H54 (cell line): ENCODE measurements at regions not wholly inside any gene's neighbourhood (a gene's known extent, or its start where the extent isn't known, plus 50 kb on each side); places are given as distances from the start of the nearest gene placed in this dataset.
"Not testable (repeated sequence)": the region's sequence is repeated elsewhere in the genome, so short reads cannot be mapped to it uniquely, and the experiment has no call there.

Source experiments
- DNase-seq: peaks from one replicate; pipeline ENCODE4 v3.0.0; 2011; ENCODE audit warnings: low spot score, mixed read lengths; ENCODE audit not compliant: insufficient read length
- FAIRE-seq: peaks from 3 replicates; lab custom pipeline; 2011; peaks lifted over from hg19 to GRCh38; lab: Jason Lieb, UNC
- POLR2A ChIP-seq: IDR thresholded peaks from 2 replicates; pipeline ENCODE4 v1.6.1; 2011; ENCODE audit warnings: low read depth, mild to moderate bottlenecking, low read length

DNA sequence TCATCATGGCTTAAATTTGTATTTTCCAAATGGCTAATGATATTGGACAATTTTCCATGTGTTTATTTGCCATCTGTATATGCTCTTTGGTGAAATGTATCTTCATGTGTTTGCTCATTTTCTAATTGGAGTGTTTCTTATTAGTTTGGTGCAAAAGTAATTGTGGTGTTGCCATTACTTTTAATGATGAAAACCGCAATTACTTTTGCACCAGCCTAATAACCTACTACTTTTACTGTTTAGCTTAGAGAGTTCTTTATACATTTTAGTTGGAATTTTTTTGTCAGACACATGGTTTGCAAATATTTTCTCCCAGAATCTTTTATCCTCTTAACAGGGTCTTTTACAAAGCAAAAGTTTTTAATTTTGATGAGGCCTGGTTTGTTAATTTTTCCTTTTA is 141.0 kb upstream of the AGTR1 start:
- no peak for FAIRE-seq
- DNase-seq, result no peak
- TF ChIP-seq POLR2A, result no peak

DNA sequence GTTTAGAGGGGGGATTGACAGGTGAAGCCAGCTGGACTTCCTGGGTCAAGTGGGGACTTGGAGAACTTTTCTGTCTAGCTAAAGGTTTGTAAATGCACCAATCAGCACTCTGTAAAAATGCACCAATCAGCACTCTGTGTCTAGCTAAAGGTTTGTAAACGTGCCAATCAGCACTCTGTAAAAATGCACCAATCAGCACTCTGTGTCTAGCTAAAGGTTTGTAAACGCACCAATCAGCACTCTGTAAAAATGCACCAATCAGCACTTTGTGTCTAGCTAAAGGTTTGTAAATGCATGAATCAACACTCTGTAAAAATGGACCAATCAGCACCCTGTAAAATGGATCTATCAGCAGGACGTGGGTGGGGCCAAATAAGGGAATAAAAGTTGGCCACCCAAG is 120.1 kb upstream of the AGTR1 start:
- not testable (repeated sequence) for FAIRE-seq, DNase-seq

DNA sequence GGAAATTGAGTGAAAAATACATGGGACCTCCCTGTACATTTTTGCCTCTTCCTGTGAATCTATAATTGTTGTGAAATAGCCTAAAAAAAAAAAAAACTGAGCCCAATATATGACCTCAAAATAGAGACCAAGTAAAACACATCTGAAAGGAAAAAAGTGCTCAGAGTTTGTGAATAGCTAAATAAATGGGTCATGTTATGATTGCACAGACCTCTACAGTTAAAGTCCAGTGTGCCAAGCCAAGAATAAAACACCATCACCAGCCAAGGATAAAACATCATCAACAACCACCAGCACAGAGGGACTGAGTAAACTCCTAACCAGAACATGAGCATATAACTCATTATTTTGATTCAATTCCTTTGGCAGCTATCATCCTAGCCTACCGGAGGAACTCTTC is 115.6 kb upstream of the AGTR1 start:
- no peak for TF ChIP-seq POLR2A
- FAIRE-seq (no peak), DNase-seq (no peak)

DNA sequence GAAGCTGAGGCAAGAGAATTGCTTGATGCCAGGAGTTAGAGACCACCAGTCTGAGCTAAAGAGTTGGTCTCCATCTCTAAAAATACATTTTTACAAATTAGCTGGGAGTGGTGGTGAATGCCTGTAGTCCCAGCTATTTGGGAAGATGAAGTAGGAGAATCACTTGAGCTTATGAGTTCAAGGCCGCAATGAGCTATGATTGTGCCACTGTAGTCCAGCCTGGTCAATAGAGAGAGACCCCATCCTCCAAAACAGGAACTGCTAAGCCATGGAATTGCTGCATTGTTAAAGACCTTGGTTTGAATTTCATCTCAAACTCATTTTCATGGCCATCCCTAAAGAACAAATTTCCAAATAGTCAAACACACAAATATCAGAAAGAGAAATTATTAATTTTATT is 113.9 kb upstream of the AGTR1 start:
- no peak for DNase-seq
- FAIRE-seq, result no peak

DNA sequence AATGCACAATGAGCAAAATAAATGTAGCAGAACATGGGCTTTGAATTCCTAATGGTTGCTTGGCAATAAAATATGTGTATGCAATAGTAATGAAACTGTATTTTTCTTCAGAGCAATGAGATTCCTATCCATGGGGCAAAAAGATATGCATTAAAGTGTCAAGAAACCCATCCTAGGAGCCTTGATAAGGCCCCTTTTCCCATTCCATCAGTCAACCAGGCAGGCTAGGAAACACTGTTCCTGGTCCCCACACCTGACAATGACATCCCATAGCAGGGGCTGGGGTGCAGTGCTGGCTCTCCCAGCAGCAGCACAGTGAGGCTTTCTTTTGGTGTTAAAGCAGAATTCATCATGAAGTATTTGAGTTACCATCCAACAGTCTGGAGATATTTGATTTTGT is 113.3 kb upstream of the AGTR1 start:
- DNase-seq, result no peak
- no peak for TF ChIP-seq POLR2A
- no peak for FAIRE-seq

More for the DNA sequence above, 113.9 kb upstream of the AGTR1 start:
- no peak for TF ChIP-seq POLR2A

DNA sequence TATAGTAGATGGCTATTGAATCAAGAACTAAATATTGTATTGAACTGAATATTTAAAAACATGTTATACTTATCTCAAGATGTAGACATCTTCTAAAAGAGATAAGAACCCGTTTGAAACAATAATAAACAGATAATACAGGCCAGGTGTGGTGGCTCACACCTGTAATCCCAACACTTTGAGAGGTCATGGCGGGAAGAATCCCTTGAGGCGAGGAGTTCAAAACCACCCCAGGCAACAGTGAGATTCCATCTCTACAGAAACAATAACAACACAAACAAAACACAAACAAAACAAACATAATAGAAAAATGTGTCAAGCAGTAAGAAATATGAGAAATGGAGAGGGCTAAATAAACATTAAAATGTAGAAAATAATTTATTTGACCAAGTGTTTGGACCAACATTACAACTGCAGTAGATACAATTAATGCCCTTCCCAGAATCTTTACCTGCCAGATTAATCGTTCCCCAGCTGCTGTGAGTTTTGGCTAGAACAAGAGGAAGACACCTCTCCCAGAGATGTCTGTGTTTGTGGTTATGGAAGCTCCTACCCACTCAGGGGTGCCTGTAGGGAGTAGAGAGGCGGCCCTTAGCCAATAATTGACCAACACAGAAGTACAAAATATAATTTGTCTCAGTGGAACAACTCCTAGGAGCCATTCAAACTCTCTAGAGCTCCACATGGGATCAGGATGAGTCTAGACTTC is 111.9 kb upstream of the AGTR1 start:
- FAIRE-seq (no peak), DNase-seq (no peak)
- TF ChIP-seq POLR2A, result no peak

DNA sequence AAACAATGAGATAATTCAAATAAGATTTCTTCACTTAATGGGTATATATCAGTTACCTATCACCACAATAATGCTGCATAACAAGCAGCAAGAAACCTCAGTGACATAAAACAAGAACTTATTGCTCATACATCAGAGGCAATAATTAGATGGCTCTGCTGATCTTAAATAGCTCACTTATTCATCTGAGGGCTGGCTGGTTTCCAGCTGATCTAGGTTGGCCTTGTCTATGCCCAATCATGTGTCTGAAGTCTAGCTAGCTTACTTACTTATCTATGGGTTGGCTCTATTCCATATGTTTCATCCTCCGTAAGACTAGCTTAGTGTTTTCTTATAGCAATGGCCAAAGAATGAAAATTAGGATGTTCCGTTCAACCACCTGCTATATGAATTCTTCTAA is 109.4 kb upstream of the AGTR1 start:
- DNase-seq, result no peak
- no peak for TF ChIP-seq POLR2A
- no peak for FAIRE-seq

DNA sequence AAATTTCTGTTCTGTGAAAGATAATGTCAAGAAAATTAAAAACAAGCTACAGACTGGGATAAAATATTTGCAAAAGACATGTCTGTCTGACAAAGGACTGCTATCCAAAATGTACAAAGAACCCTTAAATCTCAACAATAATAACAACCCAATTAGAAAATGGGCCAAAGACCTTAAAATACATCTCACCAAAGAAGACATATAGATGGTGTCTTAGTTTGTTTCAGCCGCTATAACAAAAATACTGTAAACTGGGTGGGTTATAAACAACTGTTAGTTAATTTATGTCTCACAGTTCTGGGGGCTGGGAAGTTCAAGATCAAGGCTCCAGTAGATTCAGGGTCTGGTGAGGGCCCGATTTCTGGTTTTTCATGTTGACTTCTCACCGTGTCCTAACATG is 106.2 kb upstream of the AGTR1 start:
- FAIRE-seq (no peak), DNase-seq (no peak)
- no peak for TF ChIP-seq POLR2A

DNA sequence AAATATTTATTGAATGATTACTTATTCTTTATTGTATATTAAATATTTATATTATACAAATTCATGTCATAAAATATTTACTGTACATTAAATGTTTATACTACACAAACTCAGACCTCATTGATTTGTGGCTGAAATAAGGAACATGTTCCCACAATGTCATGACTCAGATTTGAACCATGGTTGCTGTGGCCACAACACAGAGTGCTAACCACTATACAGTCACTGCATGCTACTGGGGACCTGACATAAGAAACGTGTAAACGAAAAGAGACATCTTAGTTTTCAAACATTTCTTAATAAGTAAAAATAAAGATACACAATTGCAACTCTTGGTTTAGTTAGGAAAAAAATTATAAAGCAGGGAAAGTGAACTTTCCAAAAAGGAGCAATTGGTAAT is 99.1 kb upstream of the AGTR1 start:
- no peak for TF ChIP-seq POLR2A
- FAIRE-seq (no peak), DNase-seq (no peak)

DNA sequence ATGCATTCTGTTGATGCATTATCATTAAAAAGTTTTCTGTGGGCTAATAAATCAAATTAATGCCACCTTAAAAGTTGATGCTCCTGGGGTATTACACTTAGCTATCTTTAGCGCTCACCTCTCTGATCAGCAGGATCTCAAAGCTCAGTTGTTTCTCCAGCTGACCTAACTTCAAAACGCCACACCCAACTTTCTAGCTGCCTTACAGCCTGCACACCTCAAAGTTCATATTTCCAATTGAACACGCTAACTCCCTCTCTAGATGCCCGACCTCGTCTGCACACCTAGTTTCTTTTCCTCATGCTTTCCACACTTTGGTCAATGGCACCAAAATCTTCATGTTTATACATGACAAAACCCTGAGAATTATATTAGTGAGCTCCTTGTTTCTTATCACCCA is 98.2 kb upstream of the AGTR1 start:
- DNase-seq (no peak), FAIRE-seq (no peak)
- no peak for TF ChIP-seq POLR2A

DNA sequence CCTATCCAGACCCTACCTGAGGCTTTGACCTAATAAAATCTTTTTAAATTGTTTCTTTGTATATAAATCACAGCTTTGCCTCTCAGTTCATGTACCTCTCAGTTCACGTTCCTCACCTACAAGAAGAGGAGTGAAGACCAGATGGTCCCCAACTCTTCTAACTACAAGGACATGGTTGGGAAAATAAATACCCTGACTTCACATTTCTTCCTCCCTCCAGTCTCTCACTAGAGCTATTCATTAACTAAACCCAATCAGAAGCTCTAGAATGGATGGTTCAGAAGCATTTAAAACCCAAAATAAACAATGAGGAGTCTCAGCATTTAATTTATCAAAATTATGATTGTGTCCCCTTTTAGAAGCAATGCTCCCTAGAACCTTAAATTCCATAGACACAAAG is 97.3 kb upstream of the AGTR1 start:
- FAIRE-seq, result no peak
- DNase-seq, result no peak
- no peak for TF ChIP-seq POLR2A

DNA sequence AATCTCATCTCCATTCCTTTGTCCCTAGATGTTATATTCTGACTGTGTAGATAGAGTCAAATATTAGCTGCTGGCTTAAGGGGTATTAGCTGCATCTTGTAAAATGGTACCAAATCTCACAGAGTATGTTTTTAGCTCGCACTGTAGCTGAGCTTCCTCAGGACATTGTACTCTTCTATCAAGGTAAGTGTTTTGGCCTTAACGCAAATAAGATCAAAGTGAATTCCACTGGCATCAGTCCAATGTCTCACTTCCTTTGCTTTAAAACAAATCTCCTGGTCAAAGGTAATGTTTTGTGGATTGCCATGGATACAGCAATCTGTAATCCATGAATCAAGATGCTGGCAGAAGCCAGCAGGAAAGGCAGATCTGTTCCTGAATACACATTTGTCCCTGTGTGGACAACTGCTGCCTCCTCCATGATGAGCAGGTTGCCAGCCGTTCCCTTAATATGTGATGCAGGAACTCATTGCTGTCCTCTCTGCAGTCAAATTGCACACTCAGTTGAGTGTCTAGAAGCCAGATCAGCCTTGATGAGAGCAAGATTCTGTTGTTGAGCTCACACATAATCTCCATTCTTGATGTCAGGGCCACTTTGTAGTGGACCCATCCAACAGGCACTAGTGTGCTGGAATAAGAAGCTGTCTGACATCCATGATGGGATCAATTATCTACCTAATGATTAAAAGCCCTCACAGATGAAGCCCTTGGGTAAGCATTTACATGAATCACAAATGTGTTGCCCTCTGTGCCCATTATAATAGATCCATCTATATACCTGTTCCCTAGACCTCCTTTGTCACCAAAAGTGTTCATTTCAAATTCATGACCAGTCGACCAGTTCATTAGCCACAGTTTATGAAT is 96.6 kb upstream of the AGTR1 start:
- FAIRE-seq (no peak), DNase-seq (no peak)
- TF ChIP-seq POLR2A, result no peak

DNA sequence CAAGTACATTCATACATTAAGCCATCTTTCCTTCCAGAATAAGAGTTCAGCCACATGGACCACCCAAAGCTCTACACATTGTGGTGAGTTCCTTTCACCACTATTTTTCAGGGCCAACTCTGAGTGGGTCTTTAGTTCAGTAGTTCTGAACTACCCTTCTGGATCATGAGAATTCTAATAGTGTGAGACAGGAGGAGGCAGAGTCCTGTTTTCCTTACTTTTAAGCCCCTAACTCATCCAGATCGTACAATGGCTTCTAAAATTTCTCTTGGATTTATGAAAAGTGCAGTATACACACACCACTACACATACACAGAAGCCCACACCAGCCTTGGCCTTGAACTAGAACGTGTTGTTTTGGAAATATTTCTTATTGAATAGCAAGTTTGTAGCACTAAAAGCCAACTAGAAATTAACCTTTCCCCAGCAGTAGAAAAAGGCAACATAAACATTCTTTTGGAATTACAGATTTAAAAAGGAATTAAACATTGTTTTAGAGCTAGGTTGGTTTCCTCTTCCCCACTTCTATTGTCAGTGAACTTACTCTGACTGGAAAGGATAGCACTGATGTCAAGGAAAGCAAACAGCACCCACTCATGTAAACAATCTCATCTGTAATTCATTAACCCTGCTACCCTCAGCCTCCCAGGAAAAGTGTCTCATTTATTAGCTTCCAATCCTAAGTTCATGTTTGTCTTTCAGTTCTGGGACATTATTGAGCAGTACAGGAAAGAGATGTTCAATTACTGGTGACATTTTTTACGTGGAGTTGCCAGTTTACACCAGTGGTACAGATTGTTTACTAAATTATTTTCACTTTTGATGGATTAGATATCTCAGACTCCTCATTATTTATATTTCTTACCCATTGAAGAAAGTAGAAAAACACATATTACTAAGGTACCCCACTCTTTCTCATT is 95.7 kb upstream of the AGTR1 start:
- DNase-seq, result no peak
- FAIRE-seq, result no peak
- TF ChIP-seq POLR2A, result no peak
